Panc1 (cell line): ENCODE measurements at regions not wholly inside any gene's neighbourhood (a gene's known extent, or its start where the extent isn't known, plus 50 kb on each side); places are given as distances from the start of the nearest gene placed in this dataset.

ENCODE experiments used
- ATAC-seq: fragments of 200-7000 bp; cut with Tn5 transposase; 2 replicates; pipeline ENCODE4 v1.9.1; 2020; ENCODE audit warnings: mild to moderate bottlenecking, moderate library complexity
- BruUV-seq: library from RNA; stranded (reverse); fragments of 400-500 nt; replicated peaks from 2 replicates; lab custom pipeline; 2021; lab: Mats Ljungman, UMichigan
- CTCF ChIA-PET: fragments of 300-600 bp; sonication (Branson Sonifier 250); formaldehyde crosslinking; loops from one replicate; lab custom pipeline; 2022; ENCODE audit warnings: antibody characterized with exemption; lab: Charles Lee
- POLR2A ChIA-PET: fragments of 300-600 bp; sonication (Branson Sonifier 250); formaldehyde crosslinking; loops from one replicate; lab custom pipeline; 2022; ENCODE audit warnings: antibody characterized with exemption; lab: Charles Lee
- DNase-seq: peaks from one replicate; pipeline ENCODE4 v3.0.0-alpha.2; 2010; ENCODE audit warnings: low read depth, low spot score
- H3K27ac ChIP-seq: 2 replicates; pipeline ENCODE4 v1.5.1; 2011; ENCODE audit warnings: mild to moderate bottlenecking, low read length, inconsistent platforms
- H3K27me3 ChIP-seq: fragments of 200-500 bp; sonication (Bioruptor generic); 2 replicates; pipeline ENCODE4 v1.6.0; 2014; ENCODE audit warnings: low read length, inconsistent platforms; ENCODE audit not compliant: control insufficient read depth, insufficient read depth
- H3K36me3 ChIP-seq: fragments of 200-500 bp; sonication (Bioruptor generic); 2 replicates; pipeline ENCODE4 v1.5.1; 2014; ENCODE audit warnings: inconsistent platforms, mild to moderate bottlenecking, low read length, moderate library complexity; ENCODE audit not compliant: control insufficient read depth, insufficient read depth
- H3K4me1 ChIP-seq: 2 replicates; pipeline ENCODE4 v1.5.1; 2011; ENCODE audit warnings: inconsistent platforms, mild to moderate bottlenecking, low read length, moderate library complexity; ENCODE audit not compliant: control insufficient read depth, insufficient read depth
- H3K4me3 ChIP-seq, 2 experiments: 2 replicates each; pipeline ENCODE4 v1.5.1; 2011 to 2012; ENCODE audit warnings: low read depth in 2 of 2, low read length in 2 of 2, mild to moderate bottlenecking in 2 of 2, inconsistent platforms in 1 of 2, moderate library complexity in 1 of 2
- H3K9me3 ChIP-seq: fragments of 200-500 bp; sonication (Bioruptor generic); 2 replicates; pipeline ENCODE4 v1.5.1; 2014; ENCODE audit warnings: low read depth, mild to moderate bottlenecking, inconsistent platforms, low read length, moderate library complexity; ENCODE audit not compliant: control insufficient read depth, insufficient read depth
- POLR2AphosphoS5 ChIP-seq: IDR thresholded peaks from 2 replicates; pipeline ENCODE4 v1.6.1; 2012; ENCODE audit warnings: mild to moderate bottlenecking, low read depth, low read length, moderate library complexity
- SIN3A ChIP-seq: IDR thresholded peaks from 2 replicates; pipeline ENCODE4 v1.6.1; 2012; ENCODE audit warnings: low read depth, mild to moderate bottlenecking, low read length, moderate library complexity, borderline replicate concordance; ENCODE audit not compliant: insufficient read depth
- TCF7L2 ChIP-seq: IDR thresholded peaks from 2 replicates; pipeline ENCODE4 v1.6.1; 2011; ENCODE audit warnings: mild to moderate bottlenecking, low read depth, low read length, inconsistent platforms
- in situ Hi-C: cut with HindIII; loops from 2 replicates; pipeline ENCODE4 v1.10.0; 2016; ENCODE audit warnings: low sequenced_read_pairs, low pct_unique_long_range_greater_than_20kb
- intact Hi-C: fragments of 100-400 bp; cut with micrococcal nuclease; formaldehyde crosslinking; loops from one replicate; pipeline ENCODE4 v1.10.0; 2022; ENCODE audit not compliant: unreplicated experiment
- TF ChIP-seq, protein P1 (sequence below): fragments of 450-650 bp; IDR thresholded peaks from 2 replicates; pipeline ENCODE4 v1.5.1; 2017; ENCODE audit warnings: mild to moderate bottlenecking
- TF ChIP-seq, protein P2 (sequence below), 2 experiments: IDR thresholded peaks; 2 replicates each; pipeline ENCODE4 v1.6.1; 2011 to 2012; ENCODE audit warnings: low read depth in 2 of 2, control low read depth in 1 of 2, low read length in 1 of 2, mild to moderate bottlenecking in 1 of 2, moderate library complexity in 1 of 2; ENCODE audit not compliant: insufficient read depth in 1 of 2

DNA sequence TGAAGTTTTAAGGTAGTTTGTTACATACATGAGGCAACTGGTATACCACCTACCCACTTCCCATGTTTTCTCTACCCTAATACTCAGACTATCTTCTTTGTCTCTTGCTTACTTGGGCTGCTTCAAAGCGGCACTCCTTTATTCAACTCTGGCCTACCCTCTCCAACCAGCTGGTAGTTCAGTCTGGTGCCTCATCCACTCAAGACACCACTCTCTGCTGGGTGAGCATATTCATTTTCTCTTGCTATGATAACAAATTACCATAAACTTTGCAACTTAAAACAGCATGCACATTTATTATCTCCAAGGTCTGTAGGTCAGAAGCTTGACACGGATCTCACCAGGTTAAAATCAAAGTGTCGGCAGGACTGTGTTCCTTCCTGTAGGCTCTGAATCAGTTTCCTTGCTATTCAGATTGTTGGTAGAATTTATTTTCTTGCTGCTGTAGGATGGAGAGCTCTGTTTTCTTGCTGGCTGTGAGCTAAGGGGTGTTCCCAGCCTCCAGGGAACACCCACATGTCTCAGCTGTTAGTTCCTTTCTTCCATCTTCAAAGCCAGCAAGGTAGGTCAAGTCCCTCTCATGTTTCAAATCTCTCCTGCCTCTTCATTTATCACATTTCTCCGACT is 666.0 kb downstream of the DIAPH3 start:
- in situ Hi-C loops (no loop called here), intact Hi-C loops (no loop called here)
- no peaks in the 10 kb centered on the region for H3K4me1 ChIP-seq
- BruUV-seq = no TSS peak
- H3K4me3 ChIP-seq = no peak overlapping the region
- H3K36me3 ChIP-seq = no peaks in the 10 kb centered on the region
- DNase-seq (no peak), ATAC-seq (no peak)
- TF ChIP-seq, protein P1, sequence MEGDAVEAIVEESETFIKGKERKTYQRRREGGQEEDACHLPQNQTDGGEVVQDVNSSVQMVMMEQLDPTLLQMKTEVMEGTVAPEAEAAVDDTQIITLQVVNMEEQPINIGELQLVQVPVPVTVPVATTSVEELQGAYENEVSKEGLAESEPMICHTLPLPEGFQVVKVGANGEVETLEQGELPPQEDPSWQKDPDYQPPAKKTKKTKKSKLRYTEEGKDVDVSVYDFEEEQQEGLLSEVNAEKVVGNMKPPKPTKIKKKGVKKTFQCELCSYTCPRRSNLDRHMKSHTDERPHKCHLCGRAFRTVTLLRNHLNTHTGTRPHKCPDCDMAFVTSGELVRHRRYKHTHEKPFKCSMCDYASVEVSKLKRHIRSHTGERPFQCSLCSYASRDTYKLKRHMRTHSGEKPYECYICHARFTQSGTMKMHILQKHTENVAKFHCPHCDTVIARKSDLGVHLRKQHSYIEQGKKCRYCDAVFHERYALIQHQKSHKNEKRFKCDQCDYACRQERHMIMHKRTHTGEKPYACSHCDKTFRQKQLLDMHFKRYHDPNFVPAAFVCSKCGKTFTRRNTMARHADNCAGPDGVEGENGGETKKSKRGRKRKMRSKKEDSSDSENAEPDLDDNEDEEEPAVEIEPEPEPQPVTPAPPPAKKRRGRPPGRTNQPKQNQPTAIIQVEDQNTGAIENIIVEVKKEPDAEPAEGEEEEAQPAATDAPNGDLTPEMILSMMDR = no peak
- TF ChIP-seq POLR2AphosphoS5 = no peak
- TF ChIP-seq, protein P2, sequence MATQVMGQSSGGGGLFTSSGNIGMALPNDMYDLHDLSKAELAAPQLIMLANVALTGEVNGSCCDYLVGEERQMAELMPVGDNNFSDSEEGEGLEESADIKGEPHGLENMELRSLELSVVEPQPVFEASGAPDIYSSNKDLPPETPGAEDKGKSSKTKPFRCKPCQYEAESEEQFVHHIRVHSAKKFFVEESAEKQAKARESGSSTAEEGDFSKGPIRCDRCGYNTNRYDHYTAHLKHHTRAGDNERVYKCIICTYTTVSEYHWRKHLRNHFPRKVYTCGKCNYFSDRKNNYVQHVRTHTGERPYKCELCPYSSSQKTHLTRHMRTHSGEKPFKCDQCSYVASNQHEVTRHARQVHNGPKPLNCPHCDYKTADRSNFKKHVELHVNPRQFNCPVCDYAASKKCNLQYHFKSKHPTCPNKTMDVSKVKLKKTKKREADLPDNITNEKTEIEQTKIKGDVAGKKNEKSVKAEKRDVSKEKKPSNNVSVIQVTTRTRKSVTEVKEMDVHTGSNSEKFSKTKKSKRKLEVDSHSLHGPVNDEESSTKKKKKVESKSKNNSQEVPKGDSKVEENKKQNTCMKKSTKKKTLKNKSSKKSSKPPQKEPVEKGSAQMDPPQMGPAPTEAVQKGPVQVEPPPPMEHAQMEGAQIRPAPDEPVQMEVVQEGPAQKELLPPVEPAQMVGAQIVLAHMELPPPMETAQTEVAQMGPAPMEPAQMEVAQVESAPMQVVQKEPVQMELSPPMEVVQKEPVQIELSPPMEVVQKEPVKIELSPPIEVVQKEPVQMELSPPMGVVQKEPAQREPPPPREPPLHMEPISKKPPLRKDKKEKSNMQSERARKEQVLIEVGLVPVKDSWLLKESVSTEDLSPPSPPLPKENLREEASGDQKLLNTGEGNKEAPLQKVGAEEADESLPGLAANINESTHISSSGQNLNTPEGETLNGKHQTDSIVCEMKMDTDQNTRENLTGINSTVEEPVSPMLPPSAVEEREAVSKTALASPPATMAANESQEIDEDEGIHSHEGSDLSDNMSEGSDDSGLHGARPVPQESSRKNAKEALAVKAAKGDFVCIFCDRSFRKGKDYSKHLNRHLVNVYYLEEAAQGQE (IDR thresholded peaks at IDR 0.05; ENCODE audit: insufficient read depth in 1 of 2, low read depth in 2 of 2, low read length in 1 of 2) = no peak
- no peak for TF ChIP-seq SIN3A
- H3K27ac ChIP-seq = no peak overlapping the region
- no peaks in the 10 kb centered on the region; the same call in 1 of the 2 replicates for H3K27me3 ChIP-seq
- H3K9me3 ChIP-seq = no peaks in the 10 kb centered on the region
- CTCF ChIA-PET = no interaction called here
- POLR2A ChIA-PET = no interaction called here

DNA sequence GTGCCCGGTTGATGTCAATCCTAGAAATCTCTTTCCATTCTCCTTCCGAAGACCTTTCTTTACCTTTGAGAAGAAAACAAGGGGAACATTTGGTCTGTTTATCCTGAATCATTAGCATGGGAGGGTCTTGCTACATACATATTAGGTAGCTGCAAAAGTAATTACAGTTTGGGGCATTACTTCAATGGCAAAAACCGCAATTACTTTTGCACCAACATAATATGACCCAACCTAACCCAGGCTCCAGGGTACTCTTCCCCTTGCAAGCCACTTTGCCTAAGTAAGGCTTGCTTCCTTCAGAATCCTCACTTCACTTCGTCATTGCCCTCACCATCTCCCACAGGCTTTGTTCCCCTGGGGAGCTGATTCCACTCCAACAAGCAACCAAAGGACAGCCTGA is 662.7 kb downstream of the DIAPH3 start:
- Histone ChIP-seq H3K4me3 (no peak overlapping the region), H3K4me1 (no peaks in the 10 kb centered on the region), H3K27me3 (no peaks in the 10 kb centered on the region), H3K36me3 (no peaks in the 10 kb centered on the region), H3K9me3 (no peaks in the 10 kb centered on the region), H3K27ac (no peak overlapping the region)
- TF ChIP-seq, protein P1 = no peak
- TF ChIP-seq POLR2AphosphoS5 (no peak), SIN3A (no peak), TCF7L2 (no peak)
- TF ChIP-seq, protein P2 (IDR thresholded peaks at IDR 0.05; ENCODE audit: insufficient read depth in 1 of 2, low read depth in 2 of 2, low read length in 1 of 2) = no peak
- DNase-seq = no peak
- intact Hi-C loops (no loop called here), in situ Hi-C loops (no loop called here)
- BruUV-seq = no TSS peak
- CTCF ChIA-PET = no interaction called here
- POLR2A ChIA-PET = no interaction called here
- ATAC-seq = no peak
